Right lobe of liver (tissue), 4 donors: ENCODE measurements at regions not wholly inside any gene's neighbourhood (a gene's known extent, or its start where the extent isn't known, plus 50 kb on each side); places are given as distances from the start of the nearest gene placed in this dataset.

ENCODE experiments used
- POLR2A ChIP-seq: fragments of 450-650 bp; IDR thresholded peaks from one replicate; pipeline ENCODE4 v1.6.1; 2017; ENCODE audit warnings: antibody characterized with exemption, mild to moderate bottlenecking
- TF ChIP-seq, protein P1 (sequence below), 4 donors: fragments of 200-600 bp in 3 of 4; fragments of 450-650 bp in 1 of 4; IDR thresholded peaks; one replicate each; pipeline versions ENCODE4 v1.5.1 to v1.8.0; 2016 to 2022; ENCODE audit warnings: antibody characterized with exemption in 4 of 4, mild to moderate bottlenecking in 2 of 4
- donor health status: DM: no; HTN: no; CAD: no.
- donor health status: DM: no; HTN: no; CAD: no.
- donor health status: DM: no; HTN: yes; CAD: no.

DNA sequence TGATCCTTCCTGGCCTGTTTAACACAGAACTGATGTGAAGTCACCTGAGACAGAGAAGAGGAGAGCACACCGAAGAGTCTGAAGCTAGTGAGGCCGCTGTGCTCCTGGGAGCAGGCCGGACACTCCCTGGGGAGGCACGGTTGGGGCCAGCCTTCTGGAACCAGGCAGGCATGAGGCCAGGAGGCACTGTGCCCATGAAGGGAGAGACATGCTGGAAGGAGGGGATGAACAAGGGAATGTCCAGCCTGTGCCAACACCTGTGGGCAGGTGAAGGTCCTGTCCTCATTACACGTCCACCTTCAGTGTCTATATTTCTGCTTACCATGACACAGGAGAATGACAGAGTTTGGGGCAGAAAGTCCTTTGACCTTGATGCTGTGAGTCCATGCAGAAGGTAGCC, 183.8 kb upstream of the S1PR3 start:
- TF ChIP-seq, protein P1, sequence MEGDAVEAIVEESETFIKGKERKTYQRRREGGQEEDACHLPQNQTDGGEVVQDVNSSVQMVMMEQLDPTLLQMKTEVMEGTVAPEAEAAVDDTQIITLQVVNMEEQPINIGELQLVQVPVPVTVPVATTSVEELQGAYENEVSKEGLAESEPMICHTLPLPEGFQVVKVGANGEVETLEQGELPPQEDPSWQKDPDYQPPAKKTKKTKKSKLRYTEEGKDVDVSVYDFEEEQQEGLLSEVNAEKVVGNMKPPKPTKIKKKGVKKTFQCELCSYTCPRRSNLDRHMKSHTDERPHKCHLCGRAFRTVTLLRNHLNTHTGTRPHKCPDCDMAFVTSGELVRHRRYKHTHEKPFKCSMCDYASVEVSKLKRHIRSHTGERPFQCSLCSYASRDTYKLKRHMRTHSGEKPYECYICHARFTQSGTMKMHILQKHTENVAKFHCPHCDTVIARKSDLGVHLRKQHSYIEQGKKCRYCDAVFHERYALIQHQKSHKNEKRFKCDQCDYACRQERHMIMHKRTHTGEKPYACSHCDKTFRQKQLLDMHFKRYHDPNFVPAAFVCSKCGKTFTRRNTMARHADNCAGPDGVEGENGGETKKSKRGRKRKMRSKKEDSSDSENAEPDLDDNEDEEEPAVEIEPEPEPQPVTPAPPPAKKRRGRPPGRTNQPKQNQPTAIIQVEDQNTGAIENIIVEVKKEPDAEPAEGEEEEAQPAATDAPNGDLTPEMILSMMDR (IDR thresholded peaks at IDR 0.05) = no peak
- no peak for TF ChIP-seq POLR2A
